OCI-LY7 (cell line): ENCODE measurements at regions not wholly inside any gene's neighbourhood (a gene's known extent, or its start where the extent isn't known, plus 50 kb on each side); places are given as distances from the start of the nearest gene placed in this dataset.
A peak's percentile ranks its signal among the peaks of the same experiment; 100 is the strongest.

Experiments
- BruUV-seq: library from RNA; stranded (reverse); fragments of 400-500 nt; replicated peaks from 2 replicates; lab custom pipeline; 2021; lab: Mats Ljungman, UMichigan
- CTCF ChIA-PET: fragments of 300-600 bp; sonication (Branson Sonifier 250); formaldehyde crosslinking; loops from one replicate; lab custom pipeline; 2022; ENCODE audit warnings: antibody characterized with exemption; ENCODE audit not compliant: unreplicated experiment; lab: Charles Lee
- POLR2A ChIA-PET: fragments of 300-600 bp; sonication (Branson Sonifier 250); formaldehyde crosslinking; loops from one replicate; lab custom pipeline; 2022; ENCODE audit warnings: antibody characterized with exemption; lab: Charles Lee
- DNase-seq: peaks from one replicate; pipeline ENCODE4 v3.0.0-alpha.2; 2015; ENCODE audit warnings: low spot score
- H2AFZ ChIP-seq: fragments of 200-600 bp; sonication (generic), shearing (Covaris generic); 2 replicates; pipeline ENCODE4 v1.6.1; 2014; ENCODE audit warnings: mild to moderate bottlenecking, antibody characterized with exemption, low read length, moderate library complexity
- H3K27ac ChIP-seq: fragments of 200-600 bp; sonication (generic); 2 replicates; pipeline ENCODE4 v1.5.1; 2014; ENCODE audit warnings: mixed run types, low read depth, mild to moderate bottlenecking, moderate library complexity, low read length, inconsistent platforms; ENCODE audit not compliant: poor library complexity, severe bottlenecking
- H3K36me3 ChIP-seq: fragments of 200-600 bp; sonication (generic); 2 replicates; pipeline ENCODE4 v1.6.1; 2014; ENCODE audit warnings: mild to moderate bottlenecking, antibody characterized with exemption, low read length, moderate library complexity, mixed read lengths; ENCODE audit not compliant: insufficient read depth
- H3K4me1 ChIP-seq: fragments of 200-600 bp; sonication (generic); 2 replicates; pipeline ENCODE4 v1.5.1; 2014; ENCODE audit warnings: mild to moderate bottlenecking, low read length; ENCODE audit not compliant: insufficient read depth, poor library complexity, severe bottlenecking
- H3K4me2 ChIP-seq: fragments of 200-600 bp; sonication (generic); 2 replicates; pipeline ENCODE4 v1.6.1; 2014; ENCODE audit warnings: mild to moderate bottlenecking, low read length
- H3K4me3 ChIP-seq: fragments of 200-600 bp; sonication (generic); 2 replicates; pipeline ENCODE4 v1.5.1; 2014; ENCODE audit warnings: mild to moderate bottlenecking, low read depth, low read length; ENCODE audit not compliant: poor library complexity, severe bottlenecking
- H3K79me2 ChIP-seq: fragments of 200-600 bp; sonication (generic); 2 replicates; pipeline ENCODE4 v1.6.1; 2016; ENCODE audit warnings: low read depth, mild to moderate bottlenecking, low read length, moderate library complexity, mixed read lengths; ENCODE audit not compliant: insufficient read depth
- H3K9me2 ChIP-seq: fragments of 200-600 bp; sonication (generic); 2 replicates; pipeline ENCODE4 v1.6.1; 2016; ENCODE audit warnings: mild to moderate bottlenecking, low read length, mixed read lengths; ENCODE audit not compliant: insufficient read depth
- H3K9me3 ChIP-seq: fragments of 200-600 bp; sonication (generic); 2 replicates; pipeline ENCODE4 v1.6.1; 2014; ENCODE audit warnings: mild to moderate bottlenecking, mixed run types, low read length, mixed read lengths
- H4K20me1 ChIP-seq: fragments of 200-600 bp; sonication (generic); 2 replicates; pipeline ENCODE4 v1.6.1; 2014; ENCODE audit warnings: mild to moderate bottlenecking, antibody characterized with exemption, low read length, moderate library complexity, mixed read lengths; ENCODE audit not compliant: insufficient read depth
- EZH2phosphoT487 ChIP-seq: fragments of 200-600 bp; sonication (generic); IDR thresholded peaks from 2 replicates; pipeline ENCODE4 v1.6.1; 2018; ENCODE audit warnings: low read depth, borderline replicate concordance, mild to moderate bottlenecking, mixed run types, antibody characterized with exemption, low read length, moderate library complexity, mixed read lengths
- intact Hi-C: fragments of 100-400 bp; cut with micrococcal nuclease; formaldehyde crosslinking; loops from one replicate; pipeline ENCODE4 v1.10.0; 2022; ENCODE audit not compliant: unreplicated experiment
- TF ChIP-seq, protein P1 (sequence below): fragments of 200-600 bp; sonication (generic); conservative IDR thresholded peaks from 2 replicates; pipeline ENCODE4 v1.5.1; 2014; ENCODE audit warnings: mild to moderate bottlenecking, antibody characterized with exemption, low read length, moderate library complexity, mixed read lengths

DNA sequence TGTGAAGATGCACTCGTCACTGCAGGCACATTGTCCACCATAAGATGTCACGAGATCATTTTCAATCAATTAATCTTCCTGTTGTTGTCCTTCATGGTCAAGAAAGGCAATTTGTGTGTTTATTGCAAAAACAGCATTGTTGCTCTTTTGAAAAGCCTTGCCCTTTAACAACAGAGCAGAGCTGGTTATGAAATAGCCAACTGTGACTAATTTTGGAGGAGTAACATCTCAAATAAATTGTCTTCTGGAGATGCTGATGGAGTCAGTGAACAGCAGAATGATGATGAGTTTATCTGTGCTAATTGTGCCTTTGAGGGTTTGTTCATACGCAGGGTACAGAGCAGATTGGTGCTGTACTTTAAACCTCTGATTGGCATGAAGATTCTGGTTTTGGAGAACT is 88.3 kb upstream of the E2F7 start:
- Histone ChIP-seq H3K4me3 (no peak overlapping the region), H3K27ac (no peak overlapping the region), H3K4me1 (no peaks in the 10 kb centered on the region), H2AFZ (no peak overlapping the region), H3K4me2 (no peak overlapping the region), H3K79me2 (no peaks in the 10 kb centered on the region), H4K20me1 (no peaks in the 10 kb centered on the region), H3K36me3 (no peaks in the 10 kb centered on the region), H3K9me2 (no peaks in the 10 kb centered on the region), H3K9me3 (no peaks in the 10 kb centered on the region)
- CTCF ChIA-PET: no interaction called here
- intact Hi-C loops: no loop called here
- BruUV-seq: no TSS peak
- POLR2A ChIA-PET: no interaction called here
- no peak for DNase-seq
- TF ChIP-seq, protein P1, sequence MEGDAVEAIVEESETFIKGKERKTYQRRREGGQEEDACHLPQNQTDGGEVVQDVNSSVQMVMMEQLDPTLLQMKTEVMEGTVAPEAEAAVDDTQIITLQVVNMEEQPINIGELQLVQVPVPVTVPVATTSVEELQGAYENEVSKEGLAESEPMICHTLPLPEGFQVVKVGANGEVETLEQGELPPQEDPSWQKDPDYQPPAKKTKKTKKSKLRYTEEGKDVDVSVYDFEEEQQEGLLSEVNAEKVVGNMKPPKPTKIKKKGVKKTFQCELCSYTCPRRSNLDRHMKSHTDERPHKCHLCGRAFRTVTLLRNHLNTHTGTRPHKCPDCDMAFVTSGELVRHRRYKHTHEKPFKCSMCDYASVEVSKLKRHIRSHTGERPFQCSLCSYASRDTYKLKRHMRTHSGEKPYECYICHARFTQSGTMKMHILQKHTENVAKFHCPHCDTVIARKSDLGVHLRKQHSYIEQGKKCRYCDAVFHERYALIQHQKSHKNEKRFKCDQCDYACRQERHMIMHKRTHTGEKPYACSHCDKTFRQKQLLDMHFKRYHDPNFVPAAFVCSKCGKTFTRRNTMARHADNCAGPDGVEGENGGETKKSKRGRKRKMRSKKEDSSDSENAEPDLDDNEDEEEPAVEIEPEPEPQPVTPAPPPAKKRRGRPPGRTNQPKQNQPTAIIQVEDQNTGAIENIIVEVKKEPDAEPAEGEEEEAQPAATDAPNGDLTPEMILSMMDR: no peak

DNA sequence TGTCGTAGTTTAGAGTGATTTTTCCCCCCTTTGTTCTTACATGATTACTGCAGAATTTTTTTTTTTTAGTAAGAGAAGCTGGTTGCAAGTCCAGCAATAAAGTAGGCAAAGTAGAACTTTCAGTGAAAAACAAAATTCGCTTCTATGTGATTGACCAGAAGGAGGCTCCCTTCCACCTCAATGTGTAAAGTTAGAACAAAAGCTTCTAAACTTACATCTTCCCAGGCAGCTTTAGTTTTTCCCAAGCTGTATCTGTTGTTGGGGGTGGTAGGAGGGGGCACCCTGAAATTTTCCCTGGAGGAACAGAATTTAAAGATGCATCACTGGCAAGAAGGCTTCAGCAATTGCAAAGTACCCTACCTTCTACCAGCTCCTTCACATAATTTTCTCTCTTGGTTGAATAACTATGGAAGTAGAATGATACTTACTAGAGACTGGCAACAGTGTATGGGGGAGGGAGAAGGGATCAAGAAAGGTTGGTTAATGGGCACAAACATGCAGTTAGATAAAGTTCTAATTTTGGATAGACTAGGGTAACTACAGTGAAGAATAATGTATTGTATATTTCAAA is 87.3 kb upstream of the E2F7 start:
- no peaks in the 10 kb centered on the region for H3K36me3 ChIP-seq
- H3K9me3 ChIP-seq: no peaks in the 10 kb centered on the region
- no peaks in the 10 kb centered on the region for H3K79me2 ChIP-seq
- H3K27ac ChIP-seq: no peak overlapping the region
- no peaks in the 10 kb centered on the region for H3K9me2 ChIP-seq
- no peak for DNase-seq
- intact Hi-C loops: no loop called here
- no peak overlapping the region for H3K4me2 ChIP-seq
- CTCF ChIA-PET: interaction anchor here (0.9 kb wide), 1 partner anchor 142 kb away, joined by 3 read pairs; no protein-coding TSS in a partner anchor
- no TSS peak for BruUV-seq
- H4K20me1 ChIP-seq: no peaks in the 10 kb centered on the region
- H3K4me3 ChIP-seq: no peak overlapping the region
- TF ChIP-seq, protein P1: peak; percentile 63
- TF ChIP-seq EZH2phosphoT487: no peak
- no peak overlapping the region for H2AFZ ChIP-seq
- POLR2A ChIA-PET: interaction anchor here (0.6 to 1.1 kb wide), 3 partner anchors 12 to 1383 kb away, joined by 3 read pairs; no protein-coding TSS in a partner anchor
- no peaks in the 10 kb centered on the region for H3K4me1 ChIP-seq

- H3K9me2 ChIP-seq: no peaks in the 10 kb centered on the region
- no peaks in the 10 kb centered on the region for H3K36me3 ChIP-seq
- intact Hi-C loops: no loop called here
- H4K20me1 ChIP-seq: no peaks in the 10 kb centered on the region
- no peaks in the 10 kb centered on the region for H3K4me1 ChIP-seq
- POLR2A ChIA-PET: no interaction called here
- no peak for DNase-seq
- no peaks in the 10 kb centered on the region for H3K79me2 ChIP-seq
- no peak overlapping the region for H3K27ac ChIP-seq
- H2AFZ ChIP-seq: no peak overlapping the region
- BruUV-seq: no TSS peak
- H3K4me2 ChIP-seq: no peak overlapping the region
- no peak overlapping the region for H3K4me3 ChIP-seq
- H3K9me3 ChIP-seq: no peaks in the 10 kb centered on the region
- CTCF ChIA-PET: no interaction called here
- TF ChIP-seq, protein P1: no peak
- no peak for TF ChIP-seq EZH2phosphoT487
Measured at GRCh38 chr12:77151030-77151429, 85.7 kb upstream of the E2F7 start.
